ENCODE measurements at regions not wholly inside any gene's neighbourhood (a gene's known extent, or its start where the extent isn't known, plus 50 kb on each side); places are given as distances from the start of the nearest gene placed in this dataset.

DNA sequence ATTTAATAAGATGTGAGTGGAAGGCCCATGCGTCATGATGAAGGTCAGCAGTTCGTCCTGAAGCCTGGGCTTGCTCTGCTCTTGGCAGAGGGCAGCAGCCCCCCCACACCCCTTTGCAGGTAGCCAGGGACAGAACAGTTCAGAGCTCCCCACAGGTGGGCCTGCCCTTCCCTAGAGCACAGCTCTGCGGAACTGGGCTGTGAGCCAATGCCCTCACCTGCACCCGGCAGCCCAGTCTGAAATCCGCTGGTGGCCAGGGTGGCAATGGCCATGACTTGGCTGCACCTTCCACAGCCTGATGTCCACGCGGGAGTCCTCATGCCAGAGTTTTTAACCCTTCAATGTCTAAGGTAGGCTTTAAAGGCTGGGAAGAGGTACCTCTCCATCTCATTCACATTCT lies 136.7 kb downstream of the ACKR3 start:
- FAIRE-seq: no peak
- no peak overlapping the region for H2BK5ac ChIP-seq (ENCODE audit: low read depth, low read length)
- TF ChIP-seq SRF (IDR thresholded peaks at IDR 0.05; ENCODE audit: low read depth, low read length) (no peak), GABPA (IDR thresholded peaks at IDR 0.05; ENCODE audit: borderline replicate concordance, insufficient read depth, low read length) (no peak), GTF2F1 (IDR thresholded peaks at IDR 0.05; ENCODE audit: borderline replicate concordance, low read depth, low read length) (no peak), HDAC6 (IDR thresholded peaks at IDR 0.05; ENCODE audit: low read depth, low read length) (no peak), EP300 (IDR thresholded peaks at IDR 0.05; ENCODE audit: borderline replicate concordance in 1 of 2, low read depth in 2 of 2, low read length in 2 of 2) (no peak), RFX5 (IDR thresholded peaks at IDR 0.05; ENCODE audit: borderline replicate concordance, low read depth, low read length) (no peak), EZH2 (IDR thresholded peaks at IDR 0.05; ENCODE audit: low read depth, low read length, severe bottlenecking) (no peak), RBBP5 (IDR thresholded peaks at IDR 0.05; ENCODE audit: borderline replicate concordance, low read depth, low read length) (no peak), CBX8 (IDR thresholded peaks at IDR 0.05; ENCODE audit: borderline replicate concordance, low read depth, low read length) (no peak), CHD2 (IDR thresholded peaks at IDR 0.05; ENCODE audit: low read length) (no peak), JUN (IDR thresholded peaks at IDR 0.05; ENCODE audit: low read depth, low read length) (no peak), CEBPB (IDR thresholded peaks at IDR 0.05; ENCODE audit: low read depth, low read length) (no peak), TAF7 (optimal IDR thresholded peaks at IDR 0.05; ENCODE audit: borderline replicate concordance, low read depth, low read length) (no peak), NANOG (IDR thresholded peaks at IDR 0.05; ENCODE audit: insufficient read depth, low read depth, low read length, poor library complexity, severe bottlenecking) (no peak), ZNF274 (IDR thresholded peaks at IDR 0.05; ENCODE audit: borderline replicate concordance, extremely low read depth, low read length) (no peak)

More for the DNA sequence above, 136.7 kb downstream of the ACKR3 start:
- POLR2A ChIA-PET (ENCODE audit: partially characterized antibody): no interaction called here
- H3K9me3 ChIP-seq (ENCODE audit: insufficient read depth in 2 of 2, low read depth in 1 of 2, low read length in 1 of 2): no peaks in the 10 kb centered on the region
- no peak overlapping the region for H3K14ac ChIP-seq (ENCODE audit: insufficient read length)
- no peak overlapping the region for H3K4ac ChIP-seq (replicated peaks; ENCODE audit: insufficient read length, low read depth, low read length)
- H3K27me3 ChIP-seq (replicated peaks in 1 of 4; ENCODE audit: control insufficient read depth in 3 of 4, extremely low read depth in 1 of 4, insufficient read depth in 3 of 4, low read length in 3 of 4): no peaks in the 10 kb centered on the region
- no peak overlapping the region for H2AK5ac ChIP-seq (ENCODE audit: low read depth, low read length)
- H3K23me2 ChIP-seq (ENCODE audit: low read depth, low read length): peaks cover 2% of the 10 kb centered on the region; the same call in 1 of the 2 replicates
- no peak overlapping the region for H2BK20ac ChIP-seq (ENCODE audit: low read length)
- no peak overlapping the region for H2BK120ac ChIP-seq (replicated peaks; ENCODE audit: low read depth, low read length)
- H3K9ac ChIP-seq (replicated peaks in 1 of 4; ENCODE audit: extremely low read depth in 1 of 4, low read depth in 3 of 4, low read length in 3 of 4): no peak overlapping the region
- no peak overlapping the region for H3K27ac ChIP-seq (ENCODE audit: low read depth, low read length)
- H4K91ac ChIP-seq (replicated peaks; ENCODE audit: insufficient read length, low read length): no peak overlapping the region
- no peak overlapping the region for H3K4me2 ChIP-seq (ENCODE audit: insufficient read depth in 1 of 2, low read depth in 2 of 2, low read length in 2 of 2)
- no peaks in the 10 kb centered on the region; a peak in 1 of 8 replicates for H3K36me3 ChIP-seq (ENCODE audit: control insufficient read depth in 2 of 4, insufficient read depth in 4 of 4, low read length in 3 of 4)
- H3K79me1 ChIP-seq (ENCODE audit: low read depth, low read length): no peaks in the 10 kb centered on the region
- H3K23ac ChIP-seq (ENCODE audit: insufficient read length): no peak overlapping the region
- no peak overlapping the region for H4K5ac ChIP-seq (ENCODE audit: insufficient read length, low read depth, low read length)
- no peak overlapping the region for H2AFZ ChIP-seq (ENCODE audit: low read length)
- CTCF ChIA-PET (ENCODE audit: partially characterized antibody): interaction anchor here (0.9 to 1.1 kb wide), 2 partner anchors 7 to 19 kb away, joined by 3 read pairs; no protein-coding TSS in a partner anchor
- H3K4me1 ChIP-seq (replicated peaks in 1 of 4; ENCODE audit: control insufficient read depth in 3 of 4, insufficient read depth in 4 of 4, low read length in 3 of 4): no peaks in the 10 kb centered on the region; a peak in 1 of 7 replicates
- peaks cover 0 to 2% of the 10 kb centered on the region in 2 experiments for H4K20me1 ChIP-seq (replicated peaks in 1 of 2; ENCODE audit: control insufficient read depth in 1 of 2, insufficient read depth in 2 of 2, low read length in 2 of 2)
- H3K56ac ChIP-seq (replicated peaks; ENCODE audit: insufficient read length, low read depth, low read length): no peak overlapping the region
- H4K8ac ChIP-seq (ENCODE audit: extremely low read depth, insufficient read depth, low read length): no peak overlapping the region
- no peak overlapping the region for H3K18ac ChIP-seq (ENCODE audit: extremely low read depth, low read length)
- H2BK15ac ChIP-seq (ENCODE audit: low read length): no peak overlapping the region
- H2BK12ac ChIP-seq (ENCODE audit: low read depth, low read length): no peak overlapping the region
- no peak overlapping the region for H3K4me3 ChIP-seq (ENCODE audit: extremely low read depth in 1 of 4, insufficient read depth in 2 of 4, low read depth in 3 of 4, low read length in 4 of 4)
- H3K79me2 ChIP-seq (ENCODE audit: control insufficient read depth in 1 of 2, insufficient read depth in 2 of 2, low read length in 2 of 2): no peaks in the 10 kb centered on the region
- WGBS, 2 experiments (ENCODE audit: extremely low coverage in 1 of 2, insufficient coverage in 1 of 2, insufficient read length in 1 of 2, insufficient replicate concordance in 2 of 2, low coverage in 1 of 2, low lambda C conversion rate in 2 of 2, missing lambda C conversion rate in 1 of 2): 85% methylated on average over 7 of the region's 7 CpGs; no CpG with 5 or more reads in 1 of the 2 experiments
- no peak for DNase-seq (ENCODE audit: low read depth in 1 of 2, low spot score in 2 of 2)

Data from H1 (cell line).